Activated naive CD4-positive, alpha-beta T cell treated with anti-CD3 and anti-CD28 coated beads, Interleukin-2, amount 50 U/mL, for 16 hours (primary cell): ENCODE measurements at regions not wholly inside any gene's neighbourhood (a gene's known extent, or its start where the extent isn't known, plus 50 kb on each side); places are given as distances from the start of the nearest gene placed in this dataset.

Source experiments
- DNase-seq: peaks from one replicate; pipeline ENCODE4 v3.0.0-alpha.2; 2020

GRCh38 chr21:38921511-38922251, 116.0 kb downstream of the ETS2 start:
- no peak for DNase-seq

GRCh38 chr21:38920631-38921398, 115.1 kb downstream of the ETS2 start:
- no peak for DNase-seq

- DNase-seq: no peak
These were observed 113.0 kb downstream of the ETS2 start for GRCh38 chr21:38918607-38919346.

- DNase-seq: no peak
These were observed 111.5 kb downstream of the ETS2 start for GRCh38 chr21:38917043-38917774.

- DNase-seq: no peak
These were observed 110.7 kb downstream of the ETS2 start for GRCh38 chr21:38916214-38916964.

- no peak for DNase-seq
These were observed 109.8 kb downstream of the ETS2 start for GRCh38 chr21:38915546-38915945.

GRCh38 chr21:38914528-38915293, 109.0 kb downstream of the ETS2 start:
- no peak for DNase-seq

- DNase-seq: no peak
These were observed 108.3 kb downstream of the ETS2 start for GRCh38 chr21:38913893-38914527.

GRCh38 chr21:38913120-38913892, 107.6 kb downstream of the ETS2 start:
- no peak for DNase-seq

- DNase-seq: no peak
These were observed 107.0 kb downstream of the ETS2 start for GRCh38 chr21:38912789-38913119.

GRCh38 chr21:38912102-38912629, 106.4 kb downstream of the ETS2 start:
- DNase-seq: no peak

- DNase-seq: no peak
These were observed 105.9 kb downstream of the ETS2 start for GRCh38 chr21:38911484-38912101.

GRCh38 chr21:38910390-38911067, 104.8 kb downstream of the ETS2 start:
- no peak for DNase-seq

- DNase-seq: no peak
These were observed 104.2 kb downstream of the ETS2 start for GRCh38 chr21:38909929-38910328.

GRCh38 chr21:38909109-38909508, 103.4 kb downstream of the ETS2 start:
- no peak for DNase-seq

- no peak for DNase-seq
These were observed 102.8 kb downstream of the ETS2 start for GRCh38 chr21:38908537-38908936.

- no peak for DNase-seq
These were observed 100.0 kb downstream of the ETS2 start for GRCh38 chr21:38905752-38906151.

GRCh38 chr21:38905328-38905727, 99.6 kb downstream of the ETS2 start:
- no peak for DNase-seq

- no peak for DNase-seq
These were observed 98.0 kb downstream of the ETS2 start for GRCh38 chr21:38903690-38904139.
